Spleen (tissue), 11 donors: ENCODE measurements at regions not wholly inside any gene's neighbourhood (a gene's known extent, or its start where the extent isn't known, plus 50 kb on each side); places are given as distances from the start of the nearest gene placed in this dataset.

Experiments
- DNase-seq: peaks from one replicate; pipeline ENCODE4 v3.0.0-alpha.2; 2020
- H3K27ac ChIP-seq, 8 donors: fragments of 200-600 bp; sonication (generic) in 7 of 8; 1 replicate in 4 of 8; 2 replicates in 4 of 8; pipeline versions ENCODE4 v1.5.0 to v1.8.0; 2016 to 2021; ENCODE audit warnings: inconsistent platforms in 4 of 8, mild to moderate bottlenecking in 4 of 8, moderate library complexity in 1 of 8
- H3K27me3 ChIP-seq, 7 donors: fragments of 200-600 bp; sonication (generic) in 6 of 7; replicated peaks in 1 of 7; 1 replicate in 4 of 7; 2 replicates in 3 of 7; pipeline versions ENCODE4 v1.5.0 to v1.8.0; 2016 to 2021; ENCODE audit warnings: inconsistent platforms in 3 of 7, mild to moderate bottlenecking in 1 of 7
- H3K36me3 ChIP-seq, 6 donors: fragments of 200-600 bp; sonication (generic) in 5 of 6; 1 replicate in 4 of 6; 2 replicates in 2 of 6; pipeline versions ENCODE4 v1.5.0 to v1.8.0; 2016 to 2021; ENCODE audit warnings: inconsistent platforms in 2 of 6
- H3K4me1 ChIP-seq, 6 donors: fragments of 200-600 bp; sonication (generic) in 5 of 6; 1 replicate in 3 of 6; 2 replicates in 3 of 6; pipeline versions ENCODE4 v1.5.0 to v1.8.0; 2016 to 2021; ENCODE audit warnings: inconsistent platforms in 3 of 6
- H3K4me3 ChIP-seq, 8 donors: fragments of 200-600 bp; sonication (generic) in 7 of 8; 1 replicate in 4 of 8; 2 replicates in 4 of 8; pipeline versions ENCODE4 v1.5.0 to v1.8.0; 2016 to 2021; ENCODE audit warnings: inconsistent platforms in 4 of 8, mild to moderate bottlenecking in 4 of 8, moderate library complexity in 2 of 8
- H3K9me3 ChIP-seq, 8 donors: fragments of 200-600 bp; sonication (generic) in 7 of 8; 1 replicate in 4 of 8; 2 replicates in 4 of 8; pipeline versions ENCODE4 v1.5.0 to v1.8.0; 2016 to 2021; ENCODE audit warnings: inconsistent platforms in 4 of 8
- CTCF ChIP-seq, 11 experiments: fragments of 200-600 bp in 7 of 11; fragments of 450-650 bp in 4 of 11; sonication (generic) in 4 of 11; IDR thresholded peaks in 8 of 11; conservative IDR thresholded peaks in 3 of 11; 1 replicate in 7 of 11; 2 replicates in 4 of 11; pipeline versions ENCODE4 v1.4.0 to v1.8.0; 2016 to 2021; ENCODE audit warnings: antibody characterized with exemption in 11 of 11, inconsistent platforms in 4 of 11, mild to moderate bottlenecking in 1 of 11
- POLR2A ChIP-seq, 3 donors: fragments of 450-650 bp; IDR thresholded peaks; one replicate each; pipeline ENCODE4 v1.5.1; 2017; ENCODE audit warnings: antibody characterized with exemption in 3 of 3, mild to moderate bottlenecking in 1 of 3
- POLR2AphosphoS5 ChIP-seq, 3 donors: sonication (generic); formaldehyde crosslinking; IDR thresholded peaks; one replicate each; pipeline ENCODE4 v1.5.1; 2017; ENCODE audit warnings: antibody characterized with exemption in 3 of 3
- WGBS, 5 donors: extraction: QIAGEN DNeasy Blood & Tissue Kit in 3 of 5; methylation state at CpG; one replicate each; pipeline versions ENCODE4 v1.1.5 to v1.1.7; 2013 to 2018; 5-methylcytosine and 5-hydroxymethylcytosine counted together
- intact Hi-C: fragments of 100-400 bp; cut with DNase I; formaldehyde crosslinking; loops from one replicate; pipeline ENCODE4 v1.15.0; 2023; ENCODE audit warnings: low total_unique reads
- donor health status: healthy with polysubstance abuse.
- donor health status: DM: no; HTN: no; CAD: no; lungs with moderate emphysema.
- donor health status: DM: no; HTN: no; CAD: no.
- donor health status: Bipolar disorder and iron deficiency.
- donor health status: healthy.
- donor health status: DM: no; HTN: no; CAD: no.
- donor health status: DM: yes; HTN: yes; CAD: no.

- TF ChIP-seq POLR2AphosphoS5 (IDR thresholded peaks at IDR 0.05) = no peak
- peak in 9 of 11 experiments; percentile 23 to 67 (median 53) for TF ChIP-seq CTCF (IDR thresholded peaks at IDR 0.05 in 8 of 11, conservative IDR thresholded peaks at IDR 0.05 in 3 of 11)
- TF ChIP-seq POLR2A (IDR thresholded peaks at IDR 0.05) = no peak
- Histone ChIP-seq H3K9me3 (peaks cover 0 to 5% (median 0%) of the 10 kb centered on the region in 8 donors), H3K4me3 (no peak overlapping the region), H3K4me1 (no peaks in the 10 kb centered on the region), H3K27ac (no peak overlapping the region), H3K27me3 (no peaks in the 10 kb centered on the region), H3K36me3 (no peaks in the 10 kb centered on the region)
- 6 to 12% (median 10%) methylated on average over 6 of the region's 6 CpGs for WGBS, 5 donors
- no peak for DNase-seq
- intact Hi-C loops = loop anchor here (5.0 kb wide), 1 partner anchor 247 kb away; no protein-coding TSS in a partner anchor
These were observed 53.3 kb upstream of the FAM169A start for GRCh38 chr5:74919487-74919886.

GRCh38 chr5:74919041-74919440 lies 52.9 kb upstream of the FAM169A start:
- WGBS, 5 donors = 82 to 88% (median 85%) methylated on average over 4 of the region's 4 CpGs
- Histone ChIP-seq H3K27ac (no peak overlapping the region), H3K9me3 (peaks cover 0 to 5% (median 0%) of the 10 kb centered on the region in 8 donors), H3K4me1 (no peaks in the 10 kb centered on the region), H3K27me3 (peaks cover 0 to 1% (median 0%) of the 10 kb centered on the region in 7 donors), H3K4me3 (no peak overlapping the region), H3K36me3 (no peaks in the 10 kb centered on the region)
- TF ChIP-seq POLR2AphosphoS5 (IDR thresholded peaks at IDR 0.05) (no peak), CTCF (IDR thresholded peaks at IDR 0.05 in 8 of 11, conservative IDR thresholded peaks at IDR 0.05 in 3 of 11) (no peak), POLR2A (IDR thresholded peaks at IDR 0.05) (no peak)
- no peak for DNase-seq
- intact Hi-C loops = loop anchor here (5.0 kb wide), 1 partner anchor 247 kb away; no protein-coding TSS in a partner anchor

GRCh38 chr5:74918232-74918669 lies 52.1 kb upstream of the FAM169A start:
- Histone ChIP-seq H3K4me1 (no peaks in the 10 kb centered on the region), H3K9me3 (peaks cover 0 to 5% (median 0%) of the 10 kb centered on the region in 8 donors), H3K27me3 (peaks cover 0 to 4% (median 0%) of the 10 kb centered on the region in 7 donors), H3K4me3 (no peak overlapping the region), H3K36me3 (no peaks in the 10 kb centered on the region), H3K27ac (no peak overlapping the region)
- WGBS, 5 donors = 75 to 85% (median 81%) methylated on average over 4 of the region's 4 CpGs
- DNase-seq = no peak
- TF ChIP-seq POLR2AphosphoS5 (IDR thresholded peaks at IDR 0.05) (no peak), POLR2A (IDR thresholded peaks at IDR 0.05) (no peak), CTCF (IDR thresholded peaks at IDR 0.05 in 8 of 11, conservative IDR thresholded peaks at IDR 0.05 in 3 of 11) (no peak)
- intact Hi-C loops = loop anchor here (5.0 kb wide), 1 partner anchor 246 kb away; no protein-coding TSS in a partner anchor

- 86 to 92% (median 90%) methylated on average over 7 of the region's 7 CpGs for WGBS, 5 donors
- no peak for DNase-seq
- no peak overlapping the region for H3K27ac ChIP-seq
- H3K9me3 ChIP-seq = peaks cover 0 to 5% (median 0%) of the 10 kb centered on the region in 8 donors
- peaks cover 0 to 4% (median 0%) of the 10 kb centered on the region in 7 donors for H3K27me3 ChIP-seq
- intact Hi-C loops = loop anchor here (5.0 kb wide), 1 partner anchor 245 kb away; no protein-coding TSS in a partner anchor
- no peaks in the 10 kb centered on the region for H3K36me3 ChIP-seq
- no peaks in the 10 kb centered on the region for H3K4me1 ChIP-seq
- no peak overlapping the region for H3K4me3 ChIP-seq
- TF ChIP-seq POLR2A (IDR thresholded peaks at IDR 0.05) (no peak), POLR2AphosphoS5 (IDR thresholded peaks at IDR 0.05) (no peak), CTCF (IDR thresholded peaks at IDR 0.05 in 8 of 11, conservative IDR thresholded peaks at IDR 0.05 in 3 of 11) (no peak)
These were observed 50.9 kb upstream of the FAM169A start for GRCh38 chr5:74916831-74917710.
